D721Med (cell line): ENCODE measurements at regions not wholly inside any gene's neighbourhood (a gene's known extent, or its start where the extent isn't known, plus 50 kb on each side); places are given as distances from the start of the nearest gene placed in this dataset.

Source experiments
- DNase-seq: peaks from one replicate; pipeline ENCODE4 v3.0.0; 2011; ENCODE audit warnings: low spot score; ENCODE audit not compliant: insufficient read length
- FAIRE-seq: peaks from 2 replicates; lab custom pipeline; 2011; peaks lifted over from hg19 to GRCh38; lab: Jason Lieb, UNC
- TF ChIP-seq, protein P1 (sequence below): IDR thresholded peaks from 2 replicates; pipeline ENCODE4 v1.5.1; 2012; ENCODE audit warnings: mild to moderate bottlenecking, control low read depth; ENCODE audit not compliant: insufficient read depth; ENCODE audit errors: missing control alignments

DNA sequence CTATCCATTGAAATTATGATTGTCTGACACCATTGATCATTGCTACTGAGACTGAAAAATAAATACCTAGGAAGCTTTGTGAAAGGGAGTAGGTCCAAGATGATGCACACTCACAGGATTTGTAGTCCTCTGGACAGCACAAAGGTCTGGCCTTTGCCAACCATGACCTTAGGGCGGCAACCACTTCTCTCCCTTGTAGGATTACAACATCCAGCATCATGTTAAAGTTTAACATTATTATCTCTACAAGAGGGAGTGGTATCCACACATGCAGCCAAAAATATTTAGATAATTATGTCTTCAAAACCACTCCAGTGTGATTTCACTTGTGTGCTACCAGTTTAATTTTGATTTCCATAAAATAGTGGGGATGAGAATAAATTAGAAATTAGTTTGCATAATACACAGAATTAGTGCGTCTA is 51.1 kb upstream of the NHSL1 start:
- FAIRE-seq = no peak
- DNase-seq = no peak
- TF ChIP-seq, protein P1, sequence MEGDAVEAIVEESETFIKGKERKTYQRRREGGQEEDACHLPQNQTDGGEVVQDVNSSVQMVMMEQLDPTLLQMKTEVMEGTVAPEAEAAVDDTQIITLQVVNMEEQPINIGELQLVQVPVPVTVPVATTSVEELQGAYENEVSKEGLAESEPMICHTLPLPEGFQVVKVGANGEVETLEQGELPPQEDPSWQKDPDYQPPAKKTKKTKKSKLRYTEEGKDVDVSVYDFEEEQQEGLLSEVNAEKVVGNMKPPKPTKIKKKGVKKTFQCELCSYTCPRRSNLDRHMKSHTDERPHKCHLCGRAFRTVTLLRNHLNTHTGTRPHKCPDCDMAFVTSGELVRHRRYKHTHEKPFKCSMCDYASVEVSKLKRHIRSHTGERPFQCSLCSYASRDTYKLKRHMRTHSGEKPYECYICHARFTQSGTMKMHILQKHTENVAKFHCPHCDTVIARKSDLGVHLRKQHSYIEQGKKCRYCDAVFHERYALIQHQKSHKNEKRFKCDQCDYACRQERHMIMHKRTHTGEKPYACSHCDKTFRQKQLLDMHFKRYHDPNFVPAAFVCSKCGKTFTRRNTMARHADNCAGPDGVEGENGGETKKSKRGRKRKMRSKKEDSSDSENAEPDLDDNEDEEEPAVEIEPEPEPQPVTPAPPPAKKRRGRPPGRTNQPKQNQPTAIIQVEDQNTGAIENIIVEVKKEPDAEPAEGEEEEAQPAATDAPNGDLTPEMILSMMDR = no peak

DNA sequence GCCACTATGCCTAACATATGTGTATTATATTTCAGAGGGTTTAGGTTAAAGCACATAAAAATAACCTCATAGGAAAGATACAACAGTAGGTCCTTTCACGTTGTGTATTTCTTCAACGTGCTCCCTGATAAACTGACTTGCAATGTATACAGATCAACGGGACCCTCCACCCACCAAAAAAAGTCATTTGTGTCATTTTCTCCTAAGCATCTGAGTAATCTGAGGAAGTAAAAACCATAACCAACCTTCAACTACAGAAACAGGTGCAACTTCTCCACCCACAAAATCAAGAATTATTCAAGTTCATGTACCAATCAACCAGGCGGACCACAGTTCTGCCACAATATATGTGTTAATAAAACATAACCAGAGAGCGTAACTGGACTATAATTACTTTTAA is 54.9 kb upstream of the NHSL1 start:
- FAIRE-seq (no peak), DNase-seq (no peak)
- TF ChIP-seq, protein P1 = no peak

DNA sequence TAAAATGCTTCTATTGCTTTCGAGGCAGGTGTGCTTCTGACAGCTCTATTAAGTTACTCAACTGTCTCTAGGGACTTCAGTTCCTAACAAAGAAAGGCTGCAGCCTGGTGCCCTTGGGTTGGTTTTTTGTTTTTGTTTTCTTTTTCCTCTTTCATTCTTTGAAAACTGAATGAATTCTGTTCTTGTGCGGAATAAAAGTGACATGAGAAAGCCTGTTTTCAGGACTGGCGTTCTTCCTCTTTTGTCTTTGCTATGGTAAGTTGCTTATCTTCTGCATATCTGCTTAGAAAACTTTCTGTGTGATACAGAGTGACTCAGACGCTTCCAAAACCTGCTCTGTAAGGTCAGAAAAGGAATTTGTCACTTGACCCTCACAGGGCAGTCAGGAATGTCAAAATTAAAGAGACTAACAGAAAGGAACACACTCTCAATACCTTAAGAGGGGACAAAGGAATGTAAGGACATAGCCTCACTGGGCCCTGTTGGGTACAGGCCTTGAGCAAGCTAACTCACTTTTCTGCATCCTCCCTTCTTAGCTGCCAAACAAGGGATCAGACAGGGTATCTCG is 56.2 kb upstream of the NHSL1 start:
- FAIRE-seq = no peak
- TF ChIP-seq, protein P1 = no peak
- no peak for DNase-seq

DNA sequence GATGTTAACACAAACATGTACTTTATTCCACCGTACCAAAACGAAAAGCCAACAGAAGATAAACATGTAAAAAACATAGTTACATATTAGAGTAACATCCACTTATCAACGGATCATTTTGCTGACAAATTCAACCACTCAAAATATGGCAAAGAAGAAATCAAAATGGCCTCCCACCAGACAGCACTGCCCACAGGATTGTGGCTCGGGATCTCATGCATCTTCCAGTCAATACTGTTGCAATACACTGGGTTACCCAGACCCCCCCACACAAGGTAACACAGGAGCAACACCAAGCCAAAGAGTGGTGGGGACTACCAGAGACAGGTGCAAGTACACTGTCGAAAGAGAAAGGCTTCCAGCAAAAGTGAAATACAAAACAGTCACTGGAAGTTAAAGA is 57.9 kb upstream of the NHSL1 start:
- FAIRE-seq = no peak
- no peak for DNase-seq
- TF ChIP-seq, protein P1 = no peak

DNA sequence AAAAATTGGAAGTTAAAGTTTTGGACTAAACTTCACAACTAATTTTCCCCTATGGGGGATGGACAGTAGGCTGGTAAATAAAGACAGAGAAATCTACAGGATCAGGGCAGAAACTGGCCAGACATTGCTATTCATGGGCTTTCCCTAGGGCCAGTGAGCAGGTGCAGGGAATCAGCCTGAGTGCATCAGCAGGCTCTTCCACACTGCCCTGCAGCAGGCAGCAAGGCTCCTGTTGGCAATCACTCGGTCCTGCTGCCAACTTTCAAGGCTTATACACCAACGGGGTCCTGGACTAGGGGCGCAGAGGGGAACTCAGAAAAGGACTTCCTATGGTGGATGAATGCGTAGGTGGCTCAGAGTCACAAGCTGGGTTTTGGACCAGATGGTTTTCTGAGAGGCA is 59.8 kb upstream of the NHSL1 start:
- TF ChIP-seq, protein P1 = no peak
- FAIRE-seq = no peak
- no peak for DNase-seq

DNA sequence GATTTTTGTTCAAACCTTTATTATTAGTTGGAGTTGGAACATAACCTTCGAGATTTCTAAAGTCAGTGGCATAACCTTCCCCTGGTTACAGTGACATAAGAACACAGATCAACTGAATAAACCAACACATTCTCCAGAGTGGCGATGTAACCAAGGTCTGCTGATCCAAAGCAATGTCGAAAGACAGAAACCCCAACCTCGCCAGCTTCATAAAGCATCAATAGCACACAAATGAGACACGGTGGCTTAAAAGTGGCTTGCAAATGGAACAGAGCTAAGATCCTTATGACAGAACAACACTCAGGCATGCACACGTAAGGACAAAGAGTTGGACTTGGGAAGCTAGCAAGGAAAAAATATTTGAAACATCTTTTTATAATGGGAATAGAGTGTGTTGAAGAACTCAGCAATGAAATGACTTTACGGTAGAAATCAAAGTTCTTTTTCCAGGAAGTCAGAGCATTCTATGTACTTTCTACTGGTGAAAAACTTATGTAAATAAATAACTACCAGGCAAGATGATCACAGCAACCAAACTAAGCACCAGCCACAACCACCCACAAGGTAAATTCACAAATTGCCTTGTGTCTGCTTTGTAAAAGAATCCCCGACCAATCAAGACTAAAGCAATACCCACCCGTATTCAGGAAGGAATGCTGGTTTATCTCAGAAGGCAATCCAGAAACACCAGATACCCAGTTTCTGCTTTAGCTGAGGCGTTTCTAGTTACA is 61.0 kb upstream of the NHSL1 start:
- DNase-seq = no peak
- no peak for FAIRE-seq
- TF ChIP-seq, protein P1 = no peak

DNA sequence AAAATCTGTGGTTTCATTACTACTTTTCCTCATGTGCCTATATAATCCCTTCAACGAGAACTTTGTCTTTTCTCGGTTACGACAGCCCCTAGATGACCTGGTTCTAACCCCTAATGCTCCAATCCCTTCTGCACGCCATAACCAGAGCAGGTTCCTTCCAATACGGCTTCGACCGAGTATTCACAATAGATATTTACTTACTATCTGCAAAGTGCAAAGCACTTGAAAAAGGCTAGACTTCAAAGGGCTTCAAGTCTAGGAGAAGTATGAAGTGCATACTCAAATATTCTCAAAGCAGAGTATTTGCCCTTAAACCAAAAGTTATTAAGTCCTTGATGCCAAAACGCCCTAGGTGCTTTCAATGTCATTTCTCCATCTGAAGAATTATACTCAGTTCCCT is 63.4 kb upstream of the NHSL1 start:
- no peak for DNase-seq

More for the DNA sequence above, 63.4 kb upstream of the NHSL1 start:
- FAIRE-seq = no peak
- TF ChIP-seq, protein P1 = no peak
